ENCODE measurements at regions not wholly inside any gene's neighbourhood (a gene's known extent, or its start where the extent isn't known, plus 50 kb on each side); places are given as distances from the start of the nearest gene placed in this dataset.

DNA sequence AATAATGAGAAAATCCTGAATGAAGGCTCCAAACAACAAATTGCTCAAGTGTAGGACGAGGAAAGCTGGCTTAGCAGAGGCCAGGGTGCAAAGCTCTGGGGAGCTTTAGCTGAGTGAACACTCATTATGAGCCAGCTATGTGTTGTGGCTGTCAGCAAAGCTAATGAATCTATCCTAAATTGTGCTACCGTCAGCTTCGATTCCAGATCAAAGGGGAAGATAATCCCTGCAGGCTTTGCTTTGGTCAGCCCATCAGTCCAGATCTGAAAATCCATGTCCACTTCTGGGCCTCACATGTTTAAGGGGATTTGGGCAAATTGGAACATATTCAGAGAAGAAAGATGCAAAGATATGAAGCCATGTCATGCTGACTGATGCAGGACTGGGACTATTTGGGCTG, 180.9 kb upstream of the ZBED5 start:
- Histone ChIP-seq H3K23me2 (ENCODE audit: low read depth, low read length) (no peaks in the 10 kb centered on the region), H3K79me2 (ENCODE audit: control insufficient read depth in 1 of 2, insufficient read depth in 2 of 2, low read length in 2 of 2) (no peaks in the 10 kb centered on the region), H4K20me1 (replicated peaks in 1 of 2; ENCODE audit: control insufficient read depth in 1 of 2, insufficient read depth in 2 of 2, low read length in 2 of 2) (no peaks in the 10 kb centered on the region), H3K4me2 (ENCODE audit: insufficient read depth in 1 of 2, low read depth in 2 of 2, low read length in 2 of 2) (no peak overlapping the region), H2BK12ac (ENCODE audit: low read depth, low read length) (no peak overlapping the region), H4K5ac (ENCODE audit: insufficient read length, low read depth, low read length) (no peak overlapping the region), H2AK5ac (ENCODE audit: low read depth, low read length) (no peak overlapping the region), H3K27ac (ENCODE audit: low read depth, low read length) (no peak overlapping the region), H3K36me3 (ENCODE audit: control insufficient read depth in 2 of 4, insufficient read depth in 4 of 4, low read length in 3 of 4) (no peaks in the 10 kb centered on the region), H3K9ac (replicated peaks in 1 of 4; ENCODE audit: extremely low read depth in 1 of 4, low read depth in 3 of 4, low read length in 3 of 4) (no peak overlapping the region), H3K4ac (replicated peaks; ENCODE audit: insufficient read length, low read depth, low read length) (no peak overlapping the region), H2BK15ac (ENCODE audit: low read length) (no peak overlapping the region), H2BK20ac (ENCODE audit: low read length) (no peak overlapping the region), H3K56ac (replicated peaks; ENCODE audit: insufficient read length, low read depth, low read length) (no peak overlapping the region), H4K8ac (ENCODE audit: extremely low read depth, insufficient read depth, low read length) (no peak overlapping the region), H3K27me3 (replicated peaks in 1 of 4; ENCODE audit: control insufficient read depth in 3 of 4, extremely low read depth in 1 of 4, insufficient read depth in 3 of 4, low read length in 3 of 4) (no peaks in the 10 kb centered on the region), H3K4me1 (replicated peaks in 1 of 4; ENCODE audit: control insufficient read depth in 3 of 4, insufficient read depth in 4 of 4, low read length in 3 of 4) (peaks cover 0 to 3% (median 1%) of the 10 kb centered on the region in 4 experiments; a peak in 3 of 7 replicates), H3K23ac (ENCODE audit: insufficient read length) (no peak overlapping the region), H3K18ac (ENCODE audit: extremely low read depth, low read length) (no peak overlapping the region), H3K4me3 (ENCODE audit: extremely low read depth in 1 of 4, insufficient read depth in 2 of 4, low read depth in 3 of 4, low read length in 4 of 4) (no peak overlapping the region), H2BK120ac (replicated peaks; ENCODE audit: low read depth, low read length) (no peak overlapping the region), H3K79me1 (ENCODE audit: low read depth, low read length) (no peaks in the 10 kb centered on the region; the same call in 1 of the 2 replicates), H3K9me3 (ENCODE audit: insufficient read depth in 2 of 2, low read depth in 1 of 2, low read length in 1 of 2) (no peaks in the 10 kb centered on the region; a peak in 1 of 4 replicates), H2BK5ac (ENCODE audit: low read depth, low read length) (no peak overlapping the region), H3K14ac (ENCODE audit: insufficient read length) (no peak overlapping the region), H4K91ac (replicated peaks; ENCODE audit: insufficient read length, low read length) (no peak overlapping the region), H2AFZ (ENCODE audit: low read length) (no peak overlapping the region)
- ChIA-PET CTCF (ENCODE audit: partially characterized antibody) (interaction anchor here (0.6 to 5.7 kb wide), 27 partner anchors 11 to 749 kb away, joined by 3 to 68 read pairs (median 8); no protein-coding TSS in a partner anchor), POLR2A (ENCODE audit: partially characterized antibody) (interaction anchor here (1.2 kb wide), 1 partner anchor 230 kb away, joined by 4 read pairs; the partner anchor contains the start of gene EIF4G2)
- FAIRE-seq: no peak
- DNase-seq (ENCODE audit: low read depth in 1 of 2, low spot score in 2 of 2): no peak
- TF ChIP-seq, protein P1, sequence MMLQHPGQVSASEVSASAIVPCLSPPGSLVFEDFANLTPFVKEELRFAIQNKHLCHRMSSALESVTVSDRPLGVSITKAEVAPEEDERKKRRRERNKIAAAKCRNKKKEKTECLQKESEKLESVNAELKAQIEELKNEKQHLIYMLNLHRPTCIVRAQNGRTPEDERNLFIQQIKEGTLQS (IDR thresholded peaks at IDR 0.05; ENCODE audit: insufficient read depth, low read depth, low read length): no peak
- TF ChIP-seq YY1 (IDR thresholded peaks at IDR 0.05; ENCODE audit: low read depth, low read length) (no peak), NANOG (IDR thresholded peaks at IDR 0.05; ENCODE audit: insufficient read depth, low read depth, low read length, poor library complexity, severe bottlenecking) (no peak), RBBP5 (IDR thresholded peaks at IDR 0.05; ENCODE audit: borderline replicate concordance, low read depth, low read length) (no peak), JUN (IDR thresholded peaks at IDR 0.05; ENCODE audit: low read depth, low read length) (no peak), SIRT6 (IDR thresholded peaks at IDR 0.05; ENCODE audit: low read length) (no peak), CHD1 (IDR thresholded peaks at IDR 0.05; ENCODE audit: low read depth, low read length) (no peak), TAF7 (optimal IDR thresholded peaks at IDR 0.05; ENCODE audit: borderline replicate concordance, low read depth, low read length) (no peak), POLR2AphosphoS5 (IDR thresholded peaks at IDR 0.05; ENCODE audit: low read depth, low read length) (no peak)
- TF ChIP-seq, protein P2, sequence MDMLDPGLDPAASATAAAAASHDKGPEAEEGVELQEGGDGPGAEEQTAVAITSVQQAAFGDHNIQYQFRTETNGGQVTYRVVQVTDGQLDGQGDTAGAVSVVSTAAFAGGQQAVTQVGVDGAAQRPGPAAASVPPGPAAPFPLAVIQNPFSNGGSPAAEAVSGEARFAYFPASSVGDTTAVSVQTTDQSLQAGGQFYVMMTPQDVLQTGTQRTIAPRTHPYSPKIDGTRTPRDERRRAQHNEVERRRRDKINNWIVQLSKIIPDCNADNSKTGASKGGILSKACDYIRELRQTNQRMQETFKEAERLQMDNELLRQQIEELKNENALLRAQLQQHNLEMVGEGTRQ (IDR thresholded peaks at IDR 0.05; ENCODE audit: low read length): no peak
- WGBS, 2 experiments (ENCODE audit: extremely low coverage in 1 of 2, insufficient coverage in 1 of 2, insufficient read length in 1 of 2, insufficient replicate concordance in 2 of 2, low coverage in 1 of 2, low lambda C conversion rate in 2 of 2, missing lambda C conversion rate in 1 of 2): 87% methylated on average over 3 of the region's 3 CpGs; no CpG with 5 or more reads in 1 of the 2 experiments

All from H1 (cell line).